ENCODE measurements at regions not wholly inside any gene's neighbourhood (a gene's known extent, or its start where the extent isn't known, plus 50 kb on each side); places are given as distances from the start of the nearest gene placed in this dataset.

- DNase-seq: no peak
Measured at GRCh38 chr9:16171911-16172310, 619.1 kb downstream of the CCDC171 start.

DNA sequence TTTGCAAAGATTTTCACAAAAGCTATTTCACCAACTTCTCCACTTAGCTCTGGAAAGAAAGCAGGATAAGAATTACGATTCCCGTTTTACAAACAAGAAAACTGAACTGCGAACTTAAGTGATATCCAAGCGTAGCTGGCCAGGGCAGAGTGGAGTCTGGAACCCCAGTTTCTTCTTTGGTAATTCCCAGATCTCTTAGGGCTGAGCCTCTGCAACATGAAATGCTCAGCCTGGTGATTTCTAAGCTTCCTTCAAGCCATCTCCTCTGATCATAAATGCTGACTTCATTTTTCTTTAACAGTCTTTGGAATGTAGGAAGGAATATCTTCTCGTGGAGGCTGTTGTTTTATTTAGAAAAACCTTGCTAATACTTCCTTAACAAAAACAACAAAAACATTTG is 620.0 kb downstream of the CCDC171 start:
- no peak for DNase-seq

GRCh38 chr9:16174915-16175314 is 622.1 kb downstream of the CCDC171 start:
- DNase-seq: no peak

DNA sequence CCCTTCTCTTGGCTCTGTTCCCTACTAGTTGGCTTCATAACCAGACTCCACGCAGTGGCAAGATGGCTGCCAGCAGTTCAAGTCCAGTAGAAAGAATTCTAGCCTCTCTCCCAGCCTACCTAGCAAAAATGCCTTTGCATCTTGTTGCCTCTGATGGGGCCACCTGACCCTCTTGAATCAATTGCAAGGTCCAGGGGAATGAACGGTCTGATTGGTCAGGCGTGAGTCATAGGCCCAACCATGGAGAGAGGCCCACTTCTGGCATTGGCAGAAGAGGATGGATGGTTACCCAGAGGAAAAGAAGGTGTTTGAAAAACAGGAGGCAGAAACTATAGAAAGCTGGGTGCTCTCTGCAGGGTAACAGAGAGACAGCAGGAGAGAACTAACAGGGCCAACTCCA is 622.6 kb downstream of the CCDC171 start:
- no peak for DNase-seq

GRCh38 chr9:16178294-16178693 is 625.5 kb downstream of the CCDC171 start:
- no peak for DNase-seq

GRCh38 chr9:16179566-16179965 is 626.7 kb downstream of the CCDC171 start:
- DNase-seq: no peak

DNA sequence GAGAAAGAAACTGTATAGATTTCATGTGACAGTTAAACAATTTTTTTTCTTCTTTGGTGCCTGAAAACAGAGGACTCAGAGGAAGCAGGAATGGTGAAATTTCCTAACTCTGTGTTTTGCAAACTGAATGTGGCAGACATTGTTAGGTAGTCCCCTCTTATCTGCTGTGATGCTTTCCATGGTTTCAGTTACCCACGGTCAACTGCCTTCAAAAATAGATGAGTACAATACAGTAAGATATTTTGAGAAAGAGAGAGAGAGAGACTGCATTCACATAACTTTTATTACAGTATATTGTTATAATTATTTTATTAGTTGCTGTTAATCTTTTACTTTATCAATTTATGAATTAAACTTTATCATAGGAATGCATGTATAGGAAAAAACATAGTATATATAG is 627.2 kb downstream of the CCDC171 start:
- no peak for DNase-seq

- DNase-seq: no peak
Measured at GRCh38 chr9:16180546-16180945, 627.7 kb downstream of the CCDC171 start.

GRCh38 chr9:16181539-16181938 is 628.7 kb downstream of the CCDC171 start:
- DNase-seq: no peak

- no peak for DNase-seq
Measured at GRCh38 chr9:16182784-16183183, 629.9 kb downstream of the CCDC171 start.

DNA sequence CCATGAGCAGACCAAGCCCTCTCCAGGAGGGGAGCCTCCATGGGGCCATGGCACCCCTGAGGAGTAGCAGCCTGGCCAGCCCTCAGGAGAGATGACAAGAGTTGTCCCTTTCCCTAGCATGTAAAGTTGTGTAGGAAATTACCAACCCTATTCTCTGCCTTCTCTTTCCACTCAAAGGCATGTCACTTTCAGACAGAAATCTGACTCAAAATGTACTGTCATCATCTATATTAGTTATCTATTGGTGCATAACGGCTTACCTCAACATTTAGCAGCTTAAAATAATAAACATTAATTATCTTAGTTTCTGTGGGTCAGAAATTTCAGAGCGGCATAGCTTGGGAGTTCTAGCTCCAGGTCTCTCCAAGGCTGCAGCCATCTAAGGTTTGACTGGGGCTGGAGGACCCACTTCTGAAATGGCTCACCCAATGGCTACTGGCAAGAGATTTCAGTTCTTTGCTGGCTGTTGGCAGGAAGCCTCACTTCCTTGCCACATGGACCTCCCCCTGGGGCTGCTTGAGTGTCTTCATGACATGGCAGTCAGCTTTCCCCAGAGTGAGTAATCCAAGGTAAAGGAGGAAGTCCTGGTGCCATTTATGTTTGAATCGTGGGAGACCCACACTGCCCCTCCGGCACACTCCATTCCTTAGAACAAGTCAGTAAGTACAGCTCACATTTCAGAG is 632.3 kb downstream of the CCDC171 start:
- no peak for DNase-seq

GRCh38 chr9:16191191-16191590 is 638.3 kb downstream of the CCDC171 start:
- no peak for DNase-seq

GRCh38 chr9:16191691-16192402 is 639.0 kb downstream of the CCDC171 start:
- DNase-seq: peak; percentile 30 to 64

DNA sequence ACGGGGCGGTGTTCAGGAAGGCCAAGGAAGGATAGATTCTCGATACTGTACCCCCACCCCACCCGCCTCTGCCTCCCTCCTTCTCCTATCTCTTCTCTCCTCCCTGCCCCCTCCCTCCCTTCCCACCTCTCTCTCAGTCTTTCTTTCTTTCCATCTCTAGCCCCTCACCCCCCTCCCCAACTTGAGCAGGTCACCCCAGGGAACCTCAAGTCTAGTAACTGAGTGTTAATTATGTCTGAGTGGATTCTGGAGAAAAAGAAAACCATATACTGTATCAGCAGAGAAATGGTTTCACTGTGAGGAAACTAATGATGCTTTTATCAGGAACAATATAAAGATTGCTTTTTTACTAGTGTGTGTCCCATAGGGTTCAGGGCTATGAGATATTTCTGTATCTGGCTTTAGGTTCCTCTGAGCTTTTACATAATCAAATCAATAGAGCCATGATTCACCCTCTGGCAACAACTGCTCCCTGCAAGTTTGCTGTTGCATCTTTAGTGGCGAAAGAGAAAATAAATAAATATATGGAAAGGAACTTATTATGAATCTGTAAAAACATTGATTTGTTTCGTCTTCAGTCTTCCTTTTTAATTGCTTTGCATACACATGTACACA is 639.7 kb downstream of the CCDC171 start:
- no peak for DNase-seq

- DNase-seq: no peak
Measured at GRCh38 chr9:16193066-16193465, 640.2 kb downstream of the CCDC171 start.

- DNase-seq: no peak
Measured at GRCh38 chr9:16196206-16196605, 643.4 kb downstream of the CCDC171 start.

DNA sequence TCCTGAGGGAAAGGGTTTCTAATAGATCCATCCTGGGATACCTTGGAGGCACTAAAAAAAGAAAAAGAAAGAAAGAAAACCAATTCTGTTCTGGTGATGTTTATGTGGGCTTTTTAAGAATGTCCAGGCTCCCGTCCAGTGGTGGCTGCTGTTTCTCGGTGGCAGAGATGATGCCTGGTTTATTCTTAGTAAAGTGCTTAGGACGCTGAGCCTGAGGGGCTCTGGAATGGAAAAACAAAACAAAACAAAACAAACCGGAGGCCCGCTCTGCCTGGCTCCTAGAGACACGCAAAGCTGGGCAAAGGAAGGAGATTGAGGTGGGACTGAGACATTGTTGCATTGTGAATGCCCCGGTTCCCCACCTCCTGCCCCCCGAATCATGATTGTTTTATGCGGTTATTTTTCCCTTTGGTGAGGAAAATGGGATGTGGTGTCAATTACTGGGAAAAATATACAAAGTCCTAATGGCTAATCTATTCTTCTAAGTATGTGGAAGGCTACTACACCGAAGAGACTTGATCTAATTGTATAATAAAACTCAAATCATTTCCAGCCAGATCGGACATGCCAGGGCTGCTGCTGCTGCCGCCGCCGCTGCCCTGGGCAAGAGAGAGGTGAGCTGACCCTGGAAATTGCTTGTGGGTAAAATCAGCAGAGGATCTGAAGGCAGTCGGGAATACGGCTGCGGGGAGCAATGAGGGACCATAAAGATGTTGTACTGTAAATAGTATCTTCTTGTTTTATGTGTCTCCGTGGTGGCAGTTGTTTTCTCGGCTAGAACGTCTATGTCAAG is 644.9 kb downstream of the CCDC171 start:
- no peak for DNase-seq

GRCh38 chr9:16198996-16199395 is 646.2 kb downstream of the CCDC171 start:
- no peak for DNase-seq

- DNase-seq: no peak
Measured at GRCh38 chr9:16202221-16202620, 649.4 kb downstream of the CCDC171 start.

DNA sequence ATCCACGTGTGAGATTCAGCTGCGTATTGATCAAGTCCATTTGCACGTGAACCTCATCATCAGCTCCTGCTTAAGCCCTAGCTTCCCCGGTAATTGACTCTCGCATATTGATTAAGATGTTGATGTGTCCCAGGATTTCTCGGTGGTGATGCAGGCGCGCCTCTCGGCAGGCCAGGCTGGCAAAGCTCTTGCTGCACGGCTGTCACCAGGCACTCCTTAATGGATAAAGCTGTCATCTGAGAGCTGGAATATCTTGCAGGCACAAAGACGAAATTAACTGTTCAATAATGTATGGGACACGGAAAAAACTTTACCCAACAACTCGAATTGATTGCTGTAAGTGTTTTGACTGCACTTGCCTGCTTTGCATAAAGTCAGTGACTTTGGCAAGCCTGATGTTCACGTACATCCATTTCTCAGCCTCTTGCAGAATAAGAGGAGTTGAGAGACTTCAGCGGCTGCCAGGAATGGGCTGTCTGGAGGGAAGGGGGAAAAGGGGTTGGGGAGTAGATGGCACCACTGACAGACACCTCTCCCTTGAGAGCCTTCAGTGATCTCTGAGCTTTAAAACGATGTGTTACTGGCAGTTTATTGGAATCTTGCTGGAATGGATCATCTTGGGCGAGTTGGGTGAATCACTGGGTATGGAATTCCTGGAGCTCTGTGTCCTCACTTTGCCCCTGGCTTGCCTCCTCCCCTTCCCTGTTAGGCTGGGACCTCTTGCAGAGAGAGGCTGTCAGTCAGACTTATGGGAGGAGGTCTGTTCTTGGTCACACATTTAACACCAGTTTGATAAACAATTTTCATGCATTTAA is 650.3 kb downstream of the CCDC171 start:
- no peak for DNase-seq

DNA sequence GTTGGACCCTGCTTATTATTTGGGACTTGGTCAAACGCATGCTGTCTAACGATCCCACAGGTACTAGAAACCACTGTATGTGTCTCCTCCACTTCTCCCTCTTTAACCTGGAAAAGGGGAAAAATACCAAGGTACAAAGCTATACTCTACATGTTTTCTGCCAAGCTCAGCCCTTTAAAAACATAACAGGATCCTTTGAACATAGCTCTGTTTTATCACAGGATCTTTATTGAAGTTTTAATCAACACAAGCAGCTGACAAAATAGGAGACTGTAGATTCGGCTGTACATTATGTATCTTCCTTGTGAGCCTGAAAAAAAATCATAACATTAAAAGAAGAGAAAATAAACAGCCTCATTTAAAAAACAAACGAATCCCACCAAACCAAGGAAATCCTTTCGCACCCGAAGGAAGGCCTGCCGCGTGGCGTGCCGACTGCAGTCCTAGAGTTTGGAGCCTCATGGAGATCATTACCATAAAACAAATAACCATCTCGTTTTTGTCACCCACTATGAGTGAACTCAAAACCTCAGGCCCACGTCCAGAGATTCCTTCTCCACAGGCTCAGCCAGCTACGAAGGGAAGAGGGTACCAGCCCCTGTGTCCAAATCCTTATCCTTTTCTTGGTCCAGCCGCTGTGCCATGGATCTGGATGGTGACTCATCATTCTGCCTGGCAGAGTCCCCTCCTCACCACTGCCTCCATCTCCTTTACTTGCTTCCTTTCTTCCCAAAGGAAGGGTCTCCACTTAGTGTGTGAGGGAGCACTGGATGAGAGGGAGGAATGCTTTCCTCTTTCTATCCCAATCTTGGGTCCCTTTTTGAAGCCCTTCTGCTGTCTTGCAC is 651.1 kb downstream of the CCDC171 start:
- DNase-seq: no peak

DNA sequence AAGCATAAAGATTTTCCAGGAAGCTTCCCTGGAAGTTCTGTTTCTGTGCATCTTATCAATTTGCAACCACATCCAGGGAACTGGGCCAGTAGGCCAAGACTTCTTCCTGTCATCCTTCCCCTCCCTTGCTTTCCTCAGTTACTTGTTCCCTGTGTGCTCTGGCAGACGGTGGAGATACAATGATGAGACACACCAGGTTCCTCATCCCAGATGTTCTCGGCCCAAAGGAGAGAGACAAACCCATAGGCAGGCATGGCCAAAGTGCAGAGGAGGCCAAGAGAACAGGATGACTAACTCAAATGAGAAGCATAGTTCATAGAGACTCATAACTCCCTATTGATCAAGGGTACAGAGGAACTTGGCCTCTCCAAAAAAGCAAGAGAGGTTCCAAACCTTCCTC is 652.6 kb downstream of the CCDC171 start:
- no peak for DNase-seq
